HG02970 (cell line): ENCODE measurements at regions not wholly inside any gene's neighbourhood (a gene's known extent, or its start where the extent isn't known, plus 50 kb on each side); places are given as distances from the start of the nearest gene placed in this dataset.

ENCODE experiments used
- ATAC-seq: cut with Tn5 transposase; IDR thresholded peaks from one replicate; pipeline ENCODE4 v1.9.1; 2021; ENCODE audit warnings: mild to moderate bottlenecking, moderate library complexity, moderate number of reproducible peaks; ENCODE audit not compliant: unreplicated experiment, low FRiP score

- ATAC-seq = no peak
These were observed 129.0 kb downstream of the ICE1 start for GRCh38 chr5:5551499-5551898.

DNA sequence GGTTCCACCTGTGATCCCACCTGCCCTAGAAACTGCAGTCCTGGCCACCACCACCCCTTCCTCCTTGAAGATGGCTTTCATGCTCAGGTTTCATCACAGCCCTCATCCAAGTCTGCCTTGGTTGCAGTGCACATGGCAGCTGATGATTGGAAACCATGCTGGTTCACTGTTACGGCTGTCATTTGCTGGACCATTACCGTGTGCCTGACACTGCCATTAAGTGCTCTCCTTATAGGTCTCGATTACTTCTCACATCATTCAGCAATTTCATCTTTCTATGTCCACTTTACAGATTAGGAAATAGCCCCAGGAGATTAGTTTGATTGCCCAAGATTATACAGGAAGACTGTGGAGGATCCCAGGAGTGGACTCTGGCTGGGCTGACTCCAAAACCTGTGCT lies 123.9 kb downstream of the ICE1 start:
- no peak for ATAC-seq

- no peak for ATAC-seq
These were observed 121.7 kb downstream of the ICE1 start for GRCh38 chr5:5544094-5544663.

DNA sequence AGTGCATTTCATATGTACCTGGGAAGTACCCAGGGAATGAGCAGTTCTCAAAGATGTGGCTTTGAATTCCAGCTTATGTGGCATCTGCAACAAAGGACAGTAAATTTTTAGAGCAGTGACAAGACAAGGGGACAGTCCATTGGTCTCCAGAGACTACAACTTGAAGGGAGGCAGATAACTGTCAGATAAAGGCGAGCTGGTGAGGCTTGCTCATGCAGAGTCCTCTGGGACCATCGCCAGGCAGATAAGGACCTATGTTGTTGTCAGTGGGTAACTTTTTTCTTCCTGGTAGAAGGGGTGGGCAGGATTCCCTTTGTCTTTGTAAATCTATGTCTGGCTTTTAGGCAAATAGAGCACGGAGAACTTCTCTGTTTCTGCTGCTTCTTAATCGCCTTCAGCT lies 120.2 kb downstream of the ICE1 start:
- ATAC-seq = no peak

DNA sequence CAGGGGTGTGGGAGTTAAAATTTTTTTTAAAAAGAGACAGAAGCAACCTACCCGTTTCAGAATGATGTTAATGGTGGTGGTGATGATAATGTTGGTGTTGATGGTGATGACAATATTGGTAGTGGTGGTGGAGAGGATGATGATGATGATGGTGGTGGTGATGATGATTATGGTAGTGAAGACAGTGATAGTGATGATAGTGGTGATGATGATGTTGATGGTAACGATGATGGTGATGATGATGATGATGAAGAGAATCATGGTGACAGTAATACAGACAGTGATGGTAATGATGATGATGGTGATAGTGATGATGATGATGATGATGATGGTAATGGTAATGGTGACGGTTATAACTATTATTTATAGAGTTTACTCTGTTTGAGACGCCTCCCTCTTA lies 117.6 kb downstream of the ICE1 start:
- ATAC-seq = no peak
